GM04503 (cell line): ENCODE measurements at regions not wholly inside any gene's neighbourhood (a gene's known extent, or its start where the extent isn't known, plus 50 kb on each side); places are given as distances from the start of the nearest gene placed in this dataset.
A peak's percentile ranks its signal among the peaks of the same experiment; 100 is the strongest.

Experiments
- DNase-seq: peaks from one replicate; pipeline ENCODE4 v3.0.0-alpha.2; 2012; ENCODE audit warnings: low read depth

- no peak for DNase-seq
Measured at GRCh38 chr5:169448826-169449225, 134.7 kb upstream of the SPDL1 start.

- DNase-seq, result no peak
Measured at GRCh38 chr5:169445191-169445590, 138.4 kb upstream of the SPDL1 start.

GRCh38 chr5:169442913-169443784 is 140.4 kb upstream of the SPDL1 start:
- DNase-seq, result no peak

- peak; percentile 43 for DNase-seq
Measured at GRCh38 chr5:169442403-169442874, 141.1 kb upstream of the SPDL1 start.

GRCh38 chr5:169440107-169440705 is 139.3 kb upstream of the SLIT3 start:
- no peak for DNase-seq

- no peak for DNase-seq
Measured at GRCh38 chr5:169439362-169439761, 138.4 kb upstream of the SLIT3 start.

GRCh38 chr5:169435506-169436229 is 134.7 kb upstream of the SLIT3 start:
- DNase-seq, result peak; percentile 82

- DNase-seq, result peak; percentile 93
Measured at GRCh38 chr5:169433221-169433651, 132.3 kb upstream of the SLIT3 start.

GRCh38 chr5:169431386-169431785 is 130.4 kb upstream of the SLIT3 start:
- no peak for DNase-seq

- no peak for DNase-seq
Measured at GRCh38 chr5:169430671-169431070, 129.7 kb upstream of the SLIT3 start.

- no peak for DNase-seq
Measured at GRCh38 chr5:169429044-169429443, 128.1 kb upstream of the SLIT3 start.

- no peak for DNase-seq
Measured at GRCh38 chr5:169426784-169427183, 125.8 kb upstream of the SLIT3 start.

GRCh38 chr5:169424670-169425378 is 123.9 kb upstream of the SLIT3 start:
- no peak for DNase-seq

- DNase-seq, result no peak
Measured at GRCh38 chr5:169424279-169424655, 123.3 kb upstream of the SLIT3 start.

- DNase-seq, result no peak
Measured at GRCh38 chr5:169423580-169424278, 122.8 kb upstream of the SLIT3 start.

GRCh38 chr5:169422087-169422486 is 121.1 kb upstream of the SLIT3 start:
- no peak for DNase-seq

GRCh38 chr5:169421677-169422076 is 120.7 kb upstream of the SLIT3 start:
- DNase-seq, result no peak

GRCh38 chr5:169417676-169418075 is 116.7 kb upstream of the SLIT3 start:
- DNase-seq, result no peak

- peak; percentile 83 for DNase-seq
Measured at GRCh38 chr5:169416583-169417196, 115.8 kb upstream of the SLIT3 start.

- no peak for DNase-seq
Measured at GRCh38 chr5:169415948-169416347, 115.0 kb upstream of the SLIT3 start.

- DNase-seq, result no peak
Measured at GRCh38 chr5:169415371-169415770, 114.4 kb upstream of the SLIT3 start.
